ENCODE measurements at regions not wholly inside any gene's neighbourhood (a gene's known extent, or its start where the extent isn't known, plus 50 kb on each side); places are given as distances from the start of the nearest gene placed in this dataset.

- TF ChIP-seq CTCF (IDR thresholded peaks at IDR 0.05; ENCODE audit: poor library complexity) (no peak), EZH2 (IDR thresholded peaks at IDR 0.05; ENCODE audit: borderline replicate concordance) (no peak)
Observed at GRCh38 chr12:114835031-114835430, 151.1 kb upstream of the TBX3 start.

Measured in hepatocyte (in vitro differentiated cells).